ENCODE measurements at regions not wholly inside any gene's neighbourhood (a gene's known extent, or its start where the extent isn't known, plus 50 kb on each side); places are given as distances from the start of the nearest gene placed in this dataset.

GRCh38 chr2:236932831-236933361 lies 152.8 kb upstream of the COPS8 start:
- no peak overlapping the region for H3K9ac ChIP-seq (ENCODE audit: low read length in 2 of 2)
- peaks cover 0 to 3% of the 10 kb centered on the region in 2 donors for H3K27me3 ChIP-seq (ENCODE audit: control insufficient read depth in 1 of 2, insufficient read depth in 2 of 2, low read length in 2 of 2)
- no peaks in the 10 kb centered on the region for H3K4me1 ChIP-seq (ENCODE audit: control insufficient read depth, insufficient read depth, low read length)
- H3K27ac ChIP-seq (ENCODE audit: low read length): no peak overlapping the region
- H3K4me3 ChIP-seq (ENCODE audit: low read length in 2 of 2): no peak overlapping the region
- H3K36me3 ChIP-seq (ENCODE audit: control insufficient read depth in 2 of 2, insufficient read depth in 2 of 2, low read length in 2 of 2): no peaks in the 10 kb centered on the region
- H3K9me3 ChIP-seq (ENCODE audit: control insufficient read depth in 2 of 2, low read length in 2 of 2): no peaks in the 10 kb centered on the region

- Histone ChIP-seq H3K36me3 (ENCODE audit: control insufficient read depth in 2 of 2, insufficient read depth in 2 of 2, low read length in 2 of 2) (no peaks in the 10 kb centered on the region), H3K27me3 (ENCODE audit: control insufficient read depth in 1 of 2, insufficient read depth in 2 of 2, low read length in 2 of 2) (peaks cover 3% of the 10 kb centered on the region in 2 donors), H3K9me3 (ENCODE audit: control insufficient read depth in 2 of 2, low read length in 2 of 2) (no peaks in the 10 kb centered on the region)
Measured at GRCh38 chr2:236934166-236934565, 151.5 kb upstream of the COPS8 start.

GRCh38 chr2:236934656-236935055 lies 151.0 kb upstream of the COPS8 start:
- Histone ChIP-seq H3K9ac (ENCODE audit: low read length in 2 of 2) (no peak overlapping the region), H3K27me3 (ENCODE audit: control insufficient read depth in 1 of 2, insufficient read depth in 2 of 2, low read length in 2 of 2) (peaks cover 3% of the 10 kb centered on the region in 2 donors), H3K36me3 (ENCODE audit: control insufficient read depth in 2 of 2, insufficient read depth in 2 of 2, low read length in 2 of 2) (no peaks in the 10 kb centered on the region), H3K4me3 (ENCODE audit: low read length in 2 of 2) (no peak overlapping the region), H3K4me1 (ENCODE audit: control insufficient read depth, insufficient read depth, low read length) (no peaks in the 10 kb centered on the region), H3K27ac (ENCODE audit: low read length) (no peak overlapping the region), H3K9me3 (ENCODE audit: control insufficient read depth in 2 of 2, low read length in 2 of 2) (no peaks in the 10 kb centered on the region)

More at GRCh38 chr2:236934166-236934565, 151.5 kb upstream of the COPS8 start:
- Histone ChIP-seq H3K27ac (ENCODE audit: low read length) (no peak overlapping the region), H3K9ac (ENCODE audit: low read length in 2 of 2) (no peak overlapping the region), H3K4me3 (ENCODE audit: low read length in 2 of 2) (no peak overlapping the region), H3K4me1 (ENCODE audit: control insufficient read depth, insufficient read depth, low read length) (no peaks in the 10 kb centered on the region)

GRCh38 chr2:236935083-236935482 lies 150.6 kb upstream of the COPS8 start:
- no peaks in the 10 kb centered on the region for H3K9me3 ChIP-seq (ENCODE audit: control insufficient read depth in 2 of 2, low read length in 2 of 2)
- H3K4me3 ChIP-seq (ENCODE audit: low read length in 2 of 2): no peak overlapping the region
- H3K27me3 ChIP-seq (ENCODE audit: control insufficient read depth in 1 of 2, insufficient read depth in 2 of 2, low read length in 2 of 2): peaks cover 3% of the 10 kb centered on the region in 2 donors
- no peaks in the 10 kb centered on the region for H3K36me3 ChIP-seq (ENCODE audit: control insufficient read depth in 2 of 2, insufficient read depth in 2 of 2, low read length in 2 of 2)
- H3K9ac ChIP-seq (ENCODE audit: low read length in 2 of 2): no peak overlapping the region
- no peak overlapping the region for H3K27ac ChIP-seq (ENCODE audit: low read length)
- peaks cover 2% of the 10 kb centered on the region for H3K4me1 ChIP-seq (ENCODE audit: control insufficient read depth, insufficient read depth, low read length)

- Histone ChIP-seq H3K27me3 (ENCODE audit: control insufficient read depth in 1 of 2, insufficient read depth in 2 of 2, low read length in 2 of 2) (peaks cover 3% of the 10 kb centered on the region in 2 donors), H3K36me3 (ENCODE audit: control insufficient read depth in 2 of 2, insufficient read depth in 2 of 2, low read length in 2 of 2) (no peaks in the 10 kb centered on the region), H3K9me3 (ENCODE audit: control insufficient read depth in 2 of 2, low read length in 2 of 2) (no peaks in the 10 kb centered on the region), H3K4me1 (ENCODE audit: control insufficient read depth, insufficient read depth, low read length) (peaks cover 2% of the 10 kb centered on the region), H3K27ac (ENCODE audit: low read length) (no peak overlapping the region), H3K9ac (ENCODE audit: low read length in 2 of 2) (no peak overlapping the region), H3K4me3 (ENCODE audit: low read length in 2 of 2) (no peak overlapping the region)
Measured at GRCh38 chr2:236935631-236936445, 149.9 kb upstream of the COPS8 start.

- Histone ChIP-seq H3K4me3 (ENCODE audit: low read length in 2 of 2) (no peak overlapping the region), H3K27ac (ENCODE audit: low read length) (no peak overlapping the region), H3K27me3 (ENCODE audit: control insufficient read depth in 1 of 2, insufficient read depth in 2 of 2, low read length in 2 of 2) (peaks cover 2 to 3% of the 10 kb centered on the region in 2 donors), H3K36me3 (ENCODE audit: control insufficient read depth in 2 of 2, insufficient read depth in 2 of 2, low read length in 2 of 2) (no peaks in the 10 kb centered on the region), H3K4me1 (ENCODE audit: control insufficient read depth, insufficient read depth, low read length) (peaks cover 2% of the 10 kb centered on the region), H3K9me3 (ENCODE audit: control insufficient read depth in 2 of 2, low read length in 2 of 2) (no peaks in the 10 kb centered on the region), H3K9ac (ENCODE audit: low read length in 2 of 2) (no peak overlapping the region)
Measured at GRCh38 chr2:236936446-236936940, 149.2 kb upstream of the COPS8 start.

GRCh38 chr2:236938126-236938525 lies 147.6 kb upstream of the COPS8 start:
- peaks cover 2% of the 10 kb centered on the region for H3K4me1 ChIP-seq (ENCODE audit: control insufficient read depth, insufficient read depth, low read length)
- peaks cover 0 to 3% of the 10 kb centered on the region in 2 donors for H3K27me3 ChIP-seq (ENCODE audit: control insufficient read depth in 1 of 2, insufficient read depth in 2 of 2, low read length in 2 of 2)
- H3K9ac ChIP-seq (ENCODE audit: low read length in 2 of 2): no peak overlapping the region
- H3K27ac ChIP-seq (ENCODE audit: low read length): no peak overlapping the region
- no peaks in the 10 kb centered on the region for H3K36me3 ChIP-seq (ENCODE audit: control insufficient read depth in 2 of 2, insufficient read depth in 2 of 2, low read length in 2 of 2)
- H3K9me3 ChIP-seq (ENCODE audit: control insufficient read depth in 2 of 2, low read length in 2 of 2): no peaks in the 10 kb centered on the region
- no peak overlapping the region for H3K4me3 ChIP-seq (ENCODE audit: low read length in 2 of 2)

GRCh38 chr2:236939271-236939670 lies 146.4 kb upstream of the COPS8 start:
- Histone ChIP-seq H3K36me3 (ENCODE audit: control insufficient read depth in 2 of 2, insufficient read depth in 2 of 2, low read length in 2 of 2) (no peaks in the 10 kb centered on the region), H3K27ac (ENCODE audit: low read length) (no peak overlapping the region), H3K4me3 (ENCODE audit: low read length in 2 of 2) (no peak overlapping the region), H3K4me1 (ENCODE audit: control insufficient read depth, insufficient read depth, low read length) (peaks cover 2% of the 10 kb centered on the region), H3K27me3 (ENCODE audit: control insufficient read depth in 1 of 2, insufficient read depth in 2 of 2, low read length in 2 of 2) (peaks cover 0 to 3% of the 10 kb centered on the region in 2 donors), H3K9me3 (ENCODE audit: control insufficient read depth in 2 of 2, low read length in 2 of 2) (no peaks in the 10 kb centered on the region), H3K9ac (ENCODE audit: low read length in 2 of 2) (no peak overlapping the region)

GRCh38 chr2:236939721-236940231 lies 145.9 kb upstream of the COPS8 start:
- Histone ChIP-seq H3K9me3 (ENCODE audit: control insufficient read depth in 2 of 2, low read length in 2 of 2) (no peaks in the 10 kb centered on the region), H3K4me1 (ENCODE audit: control insufficient read depth, insufficient read depth, low read length) (peaks cover 2% of the 10 kb centered on the region), H3K4me3 (ENCODE audit: low read length in 2 of 2) (no peak overlapping the region), H3K27ac (ENCODE audit: low read length) (no peak overlapping the region), H3K36me3 (ENCODE audit: control insufficient read depth in 2 of 2, insufficient read depth in 2 of 2, low read length in 2 of 2) (no peaks in the 10 kb centered on the region), H3K9ac (ENCODE audit: low read length in 2 of 2) (no peak overlapping the region), H3K27me3 (ENCODE audit: control insufficient read depth in 1 of 2, insufficient read depth in 2 of 2, low read length in 2 of 2) (peaks cover 0 to 3% of the 10 kb centered on the region in 2 donors)

GRCh38 chr2:236940497-236940896 lies 145.2 kb upstream of the COPS8 start:
- no peak overlapping the region for H3K9ac ChIP-seq (ENCODE audit: low read length in 2 of 2)
- H3K36me3 ChIP-seq (ENCODE audit: control insufficient read depth in 2 of 2, insufficient read depth in 2 of 2, low read length in 2 of 2): no peaks in the 10 kb centered on the region
- peaks cover 2% of the 10 kb centered on the region for H3K4me1 ChIP-seq (ENCODE audit: control insufficient read depth, insufficient read depth, low read length)
- H3K4me3 ChIP-seq (ENCODE audit: low read length in 2 of 2): no peak overlapping the region
- H3K27me3 ChIP-seq (ENCODE audit: control insufficient read depth in 1 of 2, insufficient read depth in 2 of 2, low read length in 2 of 2): peaks cover 0 to 3% of the 10 kb centered on the region in 2 donors
- no peaks in the 10 kb centered on the region for H3K9me3 ChIP-seq (ENCODE audit: control insufficient read depth in 2 of 2, low read length in 2 of 2)
- H3K27ac ChIP-seq (ENCODE audit: low read length): no peak overlapping the region

Measured in stomach smooth muscle (tissue), 2 donors.